NCI-H1092 (cell line): ENCODE measurements at regions not wholly inside any gene's neighbourhood (a gene's known extent, or its start where the extent isn't known, plus 50 kb on each side); places are given as distances from the start of the nearest gene placed in this dataset.
"Not testable (repeated sequence)": the region's sequence is repeated elsewhere in the genome, so short reads cannot be mapped to it uniquely, and the experiment has no call there.

ENCODE experiments used
- DNase-seq: peaks from one replicate; lab custom pipeline; 2025; lab: John Stamatoyannopoulos, UW

DNA sequence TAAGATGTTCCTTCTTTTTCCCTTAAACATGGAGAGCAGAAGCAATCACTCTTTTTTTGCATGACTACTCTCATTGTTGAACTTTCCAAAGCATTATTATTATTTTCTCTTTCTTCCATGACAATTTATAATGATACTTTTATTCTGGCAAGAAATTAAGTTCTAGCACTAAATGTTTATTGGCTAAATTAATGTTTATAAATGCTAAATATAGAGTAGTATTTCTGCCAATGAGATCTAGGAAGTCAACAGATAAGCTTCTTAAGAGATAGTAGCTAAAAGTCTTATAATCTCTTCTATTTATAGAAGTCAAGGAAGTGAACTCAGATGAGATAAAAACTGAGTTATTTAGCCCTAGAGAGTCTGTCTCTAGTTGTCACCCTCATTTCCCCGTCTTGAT lies 920.1 kb downstream of the KCNJ2 start:
- DNase-seq, result no peak

DNA sequence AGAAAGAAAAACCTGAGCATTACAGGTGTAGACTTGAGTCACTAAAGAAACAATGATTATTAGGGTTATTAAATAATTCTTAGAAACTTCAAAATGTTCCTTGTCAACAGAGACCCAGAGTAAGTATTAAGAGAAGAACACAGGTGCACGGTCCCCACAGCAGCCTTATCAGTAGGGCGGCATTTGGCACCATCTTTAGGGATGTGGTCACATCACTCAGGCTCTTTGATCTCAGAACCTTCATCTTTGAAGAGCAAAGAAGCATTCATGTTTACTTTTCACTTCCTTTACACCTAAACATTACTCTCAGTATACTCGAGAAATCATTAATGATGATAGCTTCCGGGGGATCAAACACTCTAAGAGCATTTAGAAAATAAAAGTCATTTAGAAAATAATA lies 928.7 kb downstream of the KCNJ2 start:
- DNase-seq, result no peak

DNA sequence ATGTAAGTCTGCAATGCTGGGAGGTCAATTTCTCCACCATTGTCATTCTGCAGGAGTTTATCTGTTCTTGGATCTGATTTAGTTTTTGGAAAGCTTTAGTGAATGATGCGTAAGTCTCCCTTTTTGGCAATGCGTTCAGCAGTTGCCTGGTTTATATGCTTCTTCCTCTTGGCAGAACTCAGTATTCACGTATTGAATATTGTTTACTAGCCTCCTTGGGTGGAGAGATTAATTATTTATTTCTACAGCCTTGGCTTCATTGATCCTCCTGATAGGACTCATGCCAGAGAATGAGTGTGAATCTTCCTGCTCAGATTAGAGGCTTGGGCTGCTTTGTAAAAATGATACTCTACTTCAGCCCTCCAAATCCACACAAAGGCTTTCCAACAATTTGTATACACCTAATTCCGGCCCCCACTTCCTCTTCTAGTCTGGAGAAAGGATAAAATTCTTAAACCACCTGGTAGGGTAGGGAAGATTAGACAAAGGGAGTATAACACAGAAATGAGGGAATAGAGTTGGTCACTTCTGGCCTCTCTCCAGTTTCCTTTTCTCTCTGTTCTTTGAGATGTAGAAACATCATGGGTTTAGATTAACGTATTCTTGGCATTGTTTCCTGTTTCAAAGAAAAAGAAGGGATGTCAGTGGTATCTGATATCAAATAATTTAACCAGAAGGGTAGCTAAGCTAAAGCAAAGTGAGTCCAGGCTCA lies 929.8 kb downstream of the KCNJ2 start:
- no peak for DNase-seq

DNA sequence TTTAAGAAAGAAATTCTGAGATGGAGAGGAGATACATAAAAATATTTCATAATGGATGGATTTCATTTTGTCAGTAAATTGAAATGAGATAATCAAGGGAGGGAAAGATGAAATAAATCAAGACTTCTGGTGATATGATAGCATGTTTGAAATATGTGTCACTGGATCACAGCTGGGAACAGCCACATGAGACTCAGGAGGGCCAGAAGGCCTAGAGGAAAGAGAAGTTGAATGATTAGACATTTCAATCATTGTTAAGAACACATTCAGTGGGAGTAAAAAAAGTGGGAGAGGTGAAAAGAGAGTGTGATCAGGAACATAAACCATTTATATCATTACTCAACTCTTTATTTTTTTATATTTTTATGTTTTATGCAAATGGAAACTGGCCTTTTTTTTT lies 933.4 kb downstream of the KCNJ2 start:
- DNase-seq, result no peak

DNA sequence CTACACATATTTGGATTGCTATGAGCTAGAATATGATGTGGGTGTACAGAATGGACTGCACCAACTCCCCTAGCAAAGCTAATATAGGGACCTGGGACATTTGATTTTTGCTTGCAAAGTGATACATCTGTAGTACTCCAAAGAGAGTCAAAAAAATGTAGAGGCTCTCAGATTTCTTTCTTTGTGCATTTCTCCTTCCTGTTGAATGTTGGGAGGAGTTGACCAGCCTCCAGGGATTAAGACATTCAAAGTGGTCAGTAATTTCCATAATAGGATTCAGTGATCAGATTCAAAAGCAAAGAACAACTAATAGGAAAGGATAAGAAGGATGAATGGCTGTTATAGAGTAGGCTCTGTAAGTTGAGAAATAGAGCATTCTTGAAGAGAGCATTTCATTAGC lies 934.9 kb downstream of the KCNJ2 start:
- DNase-seq, result no peak

DNA sequence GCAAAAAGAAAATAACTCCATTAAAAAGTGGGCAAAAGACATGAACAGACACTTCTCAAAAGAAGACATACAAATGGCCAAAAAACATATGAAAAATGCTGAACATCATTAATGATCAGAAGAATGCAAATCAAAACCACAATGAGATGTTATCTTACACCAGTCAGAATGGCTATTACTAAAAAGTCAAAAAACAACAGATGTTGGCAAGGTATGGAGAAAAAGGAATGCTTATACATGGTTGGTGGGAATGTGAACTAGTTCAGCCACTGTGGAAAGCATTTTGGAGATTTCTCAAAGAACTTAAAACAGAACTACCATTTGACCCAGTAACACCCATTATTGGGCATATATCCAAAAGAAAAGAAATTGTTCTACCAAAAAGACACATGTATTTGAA lies 936.7 kb downstream of the KCNJ2 start:
- not testable (repeated sequence) for DNase-seq

DNA sequence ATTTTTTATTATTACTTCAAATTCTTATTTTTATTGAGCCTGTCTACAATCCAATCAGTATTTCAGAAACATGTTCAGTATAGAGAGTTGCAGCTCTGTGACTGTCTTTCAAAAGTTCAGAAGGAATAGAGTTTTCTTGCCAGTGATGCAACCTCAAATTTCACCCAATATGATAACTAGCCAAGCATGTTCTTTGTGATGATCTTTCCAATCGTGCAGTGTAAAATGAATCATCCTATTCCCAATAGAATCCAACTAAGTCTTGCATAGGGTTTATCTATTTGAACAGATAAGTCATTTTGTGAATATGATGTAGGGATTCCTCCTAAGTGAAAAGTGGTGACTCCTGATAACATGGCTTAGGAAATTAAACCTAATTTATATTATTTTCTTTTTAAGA lies 937.8 kb downstream of the KCNJ2 start:
- DNase-seq, result no peak

DNA sequence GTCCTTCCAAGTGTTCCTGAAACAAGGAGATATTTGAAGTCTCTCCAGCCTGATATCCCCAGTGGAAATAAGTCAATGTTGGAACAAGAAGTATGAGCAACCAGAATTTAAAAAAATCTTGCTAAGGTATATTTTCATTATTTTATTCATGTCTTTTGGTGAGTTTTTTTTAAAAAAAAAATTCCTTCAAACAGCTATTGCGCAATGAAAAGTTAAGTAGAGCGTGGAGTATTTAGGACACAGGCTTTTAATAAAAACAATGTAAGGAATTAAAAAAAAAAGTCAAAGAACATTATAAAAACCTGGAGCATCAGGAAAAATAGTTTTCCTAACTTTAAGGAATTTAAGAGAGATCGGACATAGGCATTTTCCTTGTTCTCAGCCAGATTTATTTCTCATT lies 940.4 kb downstream of the KCNJ2 start:
- DNase-seq, result no peak

DNA sequence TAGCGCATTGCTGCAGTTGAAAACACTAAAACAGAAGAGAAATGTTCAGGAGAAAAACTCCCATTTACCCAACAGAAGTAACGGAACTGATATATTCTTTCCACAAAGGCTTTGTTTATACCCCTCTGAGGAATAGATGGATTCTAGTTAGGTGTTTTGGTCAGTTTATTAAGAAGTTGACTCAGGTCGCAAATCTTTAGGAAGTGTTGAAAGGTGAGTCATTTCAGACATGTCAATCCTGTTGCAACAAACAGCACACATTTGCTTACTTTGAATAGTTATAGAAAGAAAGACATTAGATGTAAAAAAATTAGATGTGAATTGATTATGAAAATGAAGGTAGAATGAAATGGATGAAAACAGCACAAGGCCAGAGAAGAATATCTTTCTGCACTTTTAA lies 941.0 kb downstream of the KCNJ2 start:
- DNase-seq, result no peak

DNA sequence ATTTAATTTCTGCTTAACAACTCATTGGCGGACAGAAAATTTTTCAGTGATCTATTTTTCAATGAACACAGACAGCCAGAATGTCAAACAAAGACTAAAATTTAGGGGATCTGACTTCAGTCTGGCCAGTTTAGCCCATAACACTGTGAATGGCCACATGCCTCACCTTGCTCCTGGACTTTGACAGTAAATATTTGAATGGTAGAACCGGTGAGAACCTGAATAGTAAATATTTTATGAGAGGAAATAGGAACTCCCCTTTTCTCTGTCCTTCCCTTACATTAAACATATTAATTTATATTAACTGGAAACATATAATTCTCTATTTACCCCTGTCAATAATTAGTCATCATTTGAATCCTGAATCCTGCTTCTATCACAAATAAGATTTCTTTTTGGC lies 942.1 kb downstream of the KCNJ2 start:
- no peak for DNase-seq

DNA sequence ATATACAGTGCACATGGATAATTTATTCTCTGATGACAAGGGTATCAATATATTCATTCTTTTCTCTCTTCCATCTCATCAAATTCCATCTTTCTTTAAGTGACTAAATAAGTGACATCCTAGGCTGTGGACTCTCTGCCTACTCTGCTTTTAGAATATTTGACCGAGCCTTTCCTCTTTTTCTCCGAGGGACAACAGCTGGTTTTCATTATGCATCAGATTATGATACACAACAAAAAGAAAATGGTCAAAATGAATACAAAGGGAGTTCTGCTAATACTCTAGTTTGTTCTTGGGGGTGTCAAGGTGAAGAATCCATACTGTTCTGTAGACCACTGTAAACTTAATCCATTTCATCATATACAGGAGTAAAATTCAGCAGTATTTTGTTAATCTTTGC lies 942.6 kb downstream of the KCNJ2 start:
- DNase-seq, result no peak

DNA sequence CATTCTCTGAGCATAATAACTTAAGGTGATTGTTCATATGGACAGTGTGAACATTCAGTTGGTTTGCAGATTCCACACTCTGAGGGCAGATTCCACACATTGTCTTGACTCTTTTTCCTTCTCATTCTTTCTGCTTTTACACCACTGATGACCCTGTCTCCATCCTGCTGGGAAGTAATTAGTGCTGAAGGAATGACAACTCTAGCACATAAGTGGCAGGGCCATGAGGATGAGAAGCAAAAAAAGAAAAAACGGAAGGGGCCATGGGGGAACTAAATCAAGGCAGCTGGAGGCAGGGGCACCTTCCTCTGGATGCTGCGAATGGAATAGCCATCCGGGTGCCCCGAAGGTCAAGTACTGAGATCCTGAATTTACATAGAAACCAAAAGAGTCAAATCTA lies 944.0 kb downstream of the KCNJ2 start:
- no peak for DNase-seq

DNA sequence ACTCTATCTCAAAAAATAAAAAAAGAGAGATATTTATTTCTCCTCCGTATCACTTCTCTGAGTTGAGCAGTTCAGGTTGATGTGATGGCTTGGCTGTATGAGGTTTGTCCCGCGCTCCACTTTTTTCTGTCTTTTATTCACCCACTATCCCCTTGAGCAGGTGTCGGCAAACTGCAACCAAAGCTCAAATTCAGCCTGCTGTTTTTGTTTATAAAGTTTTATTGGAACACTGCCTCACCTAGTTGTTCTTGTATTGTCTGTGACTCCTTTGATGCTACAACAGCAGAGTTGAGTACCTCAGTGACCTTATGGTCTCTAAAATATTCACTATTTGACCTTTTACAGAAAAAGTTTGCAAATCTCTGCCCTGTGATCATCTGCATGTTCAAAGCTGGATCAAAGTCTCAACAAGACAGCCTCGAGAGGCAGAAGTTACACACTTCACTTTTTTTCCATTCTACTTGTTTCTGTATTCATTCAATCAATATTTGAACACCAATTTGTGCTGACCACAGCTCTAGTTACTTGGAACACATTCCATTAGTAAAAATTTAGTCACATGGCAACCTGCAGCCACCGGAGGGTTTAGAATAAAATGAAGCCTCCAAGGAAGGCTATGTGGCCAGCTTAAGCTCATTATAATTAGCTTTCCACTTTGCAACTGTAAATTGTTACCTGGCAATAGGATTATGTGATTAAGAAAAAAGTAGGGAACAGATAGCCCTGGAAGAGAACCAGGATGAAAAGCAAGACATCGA lies 945.8 kb downstream of the KCNJ2 start:
- DNase-seq, result no peak

DNA sequence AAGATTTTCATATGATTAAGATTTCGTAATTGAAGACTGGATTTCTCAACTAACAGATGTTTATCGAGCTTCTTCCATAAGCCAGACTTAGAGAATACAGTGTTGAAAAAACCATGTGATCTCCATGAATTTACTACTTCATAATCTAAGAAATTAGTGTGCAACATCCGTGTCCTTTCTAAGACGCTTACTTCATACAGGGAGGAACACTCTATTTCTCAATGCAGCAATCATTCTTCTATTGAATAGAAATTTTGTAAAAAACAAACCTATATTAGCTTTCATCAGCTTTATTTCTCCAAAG lies 946.3 kb downstream of the KCNJ2 start:
- DNase-seq, result no peak

DNA sequence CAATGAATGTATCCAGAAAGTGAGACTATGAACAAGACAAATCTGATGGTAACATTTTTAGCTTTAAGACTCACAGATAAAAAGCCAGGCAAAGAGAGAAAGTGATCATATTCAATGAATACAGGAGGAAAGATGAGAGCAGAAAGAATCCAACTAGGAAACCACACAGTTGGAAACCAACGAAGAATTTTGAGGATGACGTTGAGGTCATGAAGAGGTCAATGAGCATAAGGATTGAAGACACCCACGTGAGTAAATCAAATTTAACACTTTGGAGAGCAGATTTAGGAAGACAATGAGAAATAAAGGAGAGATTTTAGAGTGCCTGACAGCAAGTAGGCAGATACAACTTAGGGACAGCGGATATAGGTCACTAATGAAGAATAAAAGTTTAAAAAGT lies 948.1 kb downstream of the KCNJ2 start:
- DNase-seq, result no peak

DNA sequence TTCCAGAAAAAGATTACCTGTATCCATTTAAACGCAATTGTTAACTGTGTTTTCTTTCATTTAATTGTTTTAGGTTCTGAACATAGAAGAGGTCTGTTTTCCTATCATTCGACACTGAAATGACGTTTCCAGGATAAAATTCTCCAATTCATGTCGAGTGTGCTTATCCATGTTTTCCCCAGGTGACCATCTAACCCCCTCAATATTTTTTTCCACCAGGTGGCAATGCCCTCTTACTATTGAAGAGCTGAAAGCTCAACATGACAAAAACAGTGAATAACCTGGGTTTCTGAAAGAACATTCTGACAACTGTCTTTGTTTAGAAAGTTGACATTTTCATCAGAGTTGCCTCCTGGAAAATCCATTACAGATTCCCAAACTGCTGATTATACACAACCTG lies 948.7 kb downstream of the KCNJ2 start:
- DNase-seq, result peak; percentile 80

DNA sequence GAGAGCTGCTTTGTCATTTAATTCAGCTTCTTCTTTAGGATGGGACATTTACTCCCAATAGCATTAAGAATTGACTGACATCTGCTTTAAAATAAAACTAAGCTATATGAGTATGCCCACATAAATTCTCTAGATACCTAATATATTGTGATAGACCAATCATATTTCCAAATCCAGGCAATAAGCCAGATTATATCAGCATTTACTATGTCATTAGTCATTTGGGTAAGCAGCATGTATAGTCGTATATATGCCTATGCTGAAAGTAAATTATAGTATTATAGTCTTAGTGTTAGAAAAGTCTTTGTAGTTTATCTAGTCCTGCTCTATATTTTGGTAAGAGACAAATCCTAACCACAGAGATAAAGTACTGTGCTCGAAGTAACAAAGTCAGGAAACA lies 958.1 kb downstream of the KCNJ2 start:
- no peak for DNase-seq

DNA sequence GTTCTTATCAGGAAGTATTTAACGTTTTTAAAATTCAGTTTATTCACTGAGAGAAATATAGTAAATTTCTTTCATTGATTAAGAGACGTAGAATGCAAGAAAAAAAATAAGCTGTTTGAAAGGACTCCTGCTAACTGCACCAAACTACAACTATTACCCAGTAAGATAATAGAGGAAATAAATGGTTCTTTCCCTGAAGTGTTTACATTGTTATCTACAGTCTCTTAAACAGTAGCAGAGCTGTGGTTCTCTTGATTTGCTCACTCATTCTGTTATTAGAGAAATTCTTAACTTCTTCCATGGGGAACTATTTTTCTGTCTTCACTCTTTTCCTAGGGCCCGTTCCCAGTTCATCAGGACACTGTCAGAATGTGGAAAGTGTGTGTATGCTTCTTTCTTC lies 973.0 kb downstream of the KCNJ2 start:
- no peak for DNase-seq

DNA sequence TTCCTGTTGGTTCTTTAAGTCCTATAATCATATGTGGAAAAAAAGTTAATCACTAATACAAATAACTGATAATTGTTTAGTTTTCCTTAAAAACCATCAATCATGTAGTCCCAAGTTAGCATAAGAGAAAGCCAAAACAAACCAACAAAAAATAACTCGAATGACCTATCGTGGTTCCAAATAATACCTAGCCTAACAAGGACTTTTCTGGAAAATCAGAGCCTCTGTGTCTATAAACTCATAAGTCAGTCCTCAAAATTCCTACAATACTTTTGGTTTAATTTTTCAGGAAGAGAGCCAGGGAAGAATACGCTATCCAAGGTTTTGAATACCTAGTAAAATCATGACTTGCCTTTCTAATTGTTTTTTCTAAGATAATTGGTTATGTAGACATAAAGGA lies 975.3 kb upstream of the SOX9 start:
- DNase-seq, result no peak

DNA sequence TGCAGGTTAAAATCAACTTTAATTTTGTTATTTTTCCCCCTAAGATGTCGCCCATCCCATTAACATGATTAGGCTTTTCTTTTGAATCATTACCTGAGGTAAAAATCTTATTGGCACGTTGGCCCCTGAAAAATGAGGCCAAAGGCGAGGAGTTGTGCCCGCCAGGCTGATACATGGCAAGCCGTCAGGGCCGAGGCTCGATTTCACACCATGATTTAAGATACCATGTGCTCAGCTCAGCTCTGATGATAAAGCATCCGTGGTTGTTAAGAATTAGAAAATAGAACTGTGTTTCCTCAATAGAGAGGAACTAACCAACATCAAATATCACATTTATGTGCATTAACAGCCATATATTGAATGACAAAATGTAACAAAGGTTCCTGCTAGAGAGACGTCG lies 972.9 kb upstream of the SOX9 start:
- no peak for DNase-seq

DNA sequence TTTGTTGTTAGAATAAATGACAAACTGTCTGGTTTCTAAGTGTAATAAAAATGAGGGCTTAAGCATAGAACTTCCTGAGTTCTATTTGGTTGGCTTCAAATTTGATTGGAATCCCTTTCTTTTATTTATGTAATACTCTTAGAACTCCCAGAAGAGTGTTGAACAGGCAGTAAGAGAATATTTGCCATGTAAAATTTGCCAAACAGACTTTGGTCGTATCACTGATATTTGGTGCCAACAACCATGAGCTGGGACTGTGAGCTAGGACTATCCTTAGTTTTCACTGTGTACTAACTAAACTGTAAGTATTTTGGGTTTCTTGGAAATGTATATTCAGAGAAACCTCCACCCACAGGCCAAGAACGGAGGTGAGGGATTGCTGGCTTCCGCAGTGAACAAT lies 971.2 kb upstream of the SOX9 start:
- no peak for DNase-seq

DNA sequence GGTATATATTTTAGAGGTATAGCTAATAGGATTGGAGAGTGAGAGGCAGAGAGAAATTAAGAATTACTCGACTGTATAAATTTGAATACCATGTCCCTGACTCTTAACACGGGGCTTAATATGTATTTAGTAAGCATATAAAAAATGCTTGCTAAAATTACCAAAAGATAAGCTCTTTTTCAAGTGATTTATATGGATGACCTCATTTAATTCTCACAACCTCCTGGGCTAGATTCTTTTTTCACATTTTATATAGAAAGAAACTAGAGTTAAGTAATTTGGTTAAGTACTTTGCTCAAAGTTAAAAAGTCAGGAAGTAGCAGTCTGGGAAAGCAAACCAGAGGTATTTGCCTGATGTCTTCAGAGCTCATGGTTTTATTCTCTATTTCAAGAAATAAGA lies 963.5 kb upstream of the SOX9 start:
- DNase-seq, result no peak

DNA sequence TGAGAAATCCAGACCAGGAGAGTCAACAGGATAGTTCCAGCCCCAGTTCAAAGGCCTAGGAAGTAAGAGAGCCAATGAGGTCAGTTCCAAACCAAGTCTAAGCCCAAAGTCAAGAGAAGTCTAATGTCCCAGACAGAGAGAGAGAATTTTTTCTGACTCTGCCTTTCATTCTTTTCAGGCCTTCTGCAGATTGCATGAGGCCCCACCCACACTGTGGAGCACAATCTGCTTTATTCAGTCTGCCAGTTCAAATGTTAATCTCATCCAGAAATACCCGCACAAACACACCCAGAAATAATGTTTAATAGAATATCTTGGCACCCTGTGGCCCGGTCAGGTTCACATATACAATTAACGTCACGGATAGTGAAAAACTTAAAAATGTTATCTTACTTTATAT lies 962.4 kb upstream of the SOX9 start:
- DNase-seq, result no peak

DNA sequence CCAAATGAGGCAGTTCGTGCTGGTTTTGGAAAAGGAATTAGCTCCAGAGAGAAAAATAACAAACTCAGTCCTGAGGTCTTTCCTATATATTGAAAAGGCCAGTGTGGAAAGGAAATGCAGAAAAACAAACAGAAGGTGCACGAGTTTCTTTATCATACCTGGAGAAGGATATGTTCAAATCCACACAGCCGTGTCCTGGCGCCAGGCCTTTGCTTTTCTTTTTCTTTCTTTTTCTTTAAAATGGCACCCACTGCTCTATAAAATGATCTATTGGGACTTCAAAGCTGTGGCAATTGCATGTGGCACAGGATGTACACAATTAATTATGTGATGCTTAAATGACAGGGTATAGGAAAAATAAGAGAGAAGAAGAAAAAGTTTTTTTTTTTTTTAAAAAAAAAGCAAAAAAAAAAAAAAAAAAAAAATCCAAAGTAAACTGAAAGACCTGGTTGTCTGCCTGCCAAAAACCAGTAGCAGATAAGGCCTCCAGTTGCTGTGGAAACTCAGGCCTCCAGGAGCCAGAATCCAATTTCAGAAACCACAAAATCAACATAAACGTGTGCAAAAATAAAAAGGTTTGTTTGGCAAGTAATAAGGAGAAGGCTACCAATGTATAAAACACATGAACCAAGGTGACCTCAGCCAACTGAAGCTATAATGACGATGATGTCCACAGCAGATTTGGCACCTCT lies 957.6 kb upstream of the SOX9 start:
- peak; percentile 97 for DNase-seq
